ENCODE measurements at regions not wholly inside any gene's neighbourhood (a gene's known extent, or its start where the extent isn't known, plus 50 kb on each side); places are given as distances from the start of the nearest gene placed in this dataset.

DNA sequence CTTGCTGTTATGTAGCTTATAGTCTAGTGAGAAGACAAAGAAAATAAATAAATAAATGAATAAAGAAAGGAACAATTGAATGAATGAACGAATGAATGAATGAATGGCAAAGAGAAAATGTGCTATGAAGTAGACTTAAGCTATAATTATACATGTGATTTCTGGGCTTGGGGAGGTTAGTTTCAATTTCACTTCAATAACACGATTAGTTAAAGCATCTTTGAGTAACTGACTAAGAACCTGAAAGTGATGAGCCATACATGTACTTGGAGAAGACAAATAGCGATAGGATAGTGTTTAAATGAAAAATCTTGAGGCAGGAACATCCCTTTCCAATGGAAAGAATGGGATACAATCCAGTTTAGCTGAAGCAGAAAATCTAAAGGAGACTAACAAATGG is 593.1 kb upstream of the LRRTM4 start:
- TF ChIP-seq, protein P1, sequence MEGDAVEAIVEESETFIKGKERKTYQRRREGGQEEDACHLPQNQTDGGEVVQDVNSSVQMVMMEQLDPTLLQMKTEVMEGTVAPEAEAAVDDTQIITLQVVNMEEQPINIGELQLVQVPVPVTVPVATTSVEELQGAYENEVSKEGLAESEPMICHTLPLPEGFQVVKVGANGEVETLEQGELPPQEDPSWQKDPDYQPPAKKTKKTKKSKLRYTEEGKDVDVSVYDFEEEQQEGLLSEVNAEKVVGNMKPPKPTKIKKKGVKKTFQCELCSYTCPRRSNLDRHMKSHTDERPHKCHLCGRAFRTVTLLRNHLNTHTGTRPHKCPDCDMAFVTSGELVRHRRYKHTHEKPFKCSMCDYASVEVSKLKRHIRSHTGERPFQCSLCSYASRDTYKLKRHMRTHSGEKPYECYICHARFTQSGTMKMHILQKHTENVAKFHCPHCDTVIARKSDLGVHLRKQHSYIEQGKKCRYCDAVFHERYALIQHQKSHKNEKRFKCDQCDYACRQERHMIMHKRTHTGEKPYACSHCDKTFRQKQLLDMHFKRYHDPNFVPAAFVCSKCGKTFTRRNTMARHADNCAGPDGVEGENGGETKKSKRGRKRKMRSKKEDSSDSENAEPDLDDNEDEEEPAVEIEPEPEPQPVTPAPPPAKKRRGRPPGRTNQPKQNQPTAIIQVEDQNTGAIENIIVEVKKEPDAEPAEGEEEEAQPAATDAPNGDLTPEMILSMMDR (conservative IDR thresholded peaks at IDR 0.05) = no peak
- Mint-ChIP-seq H3K27ac (no peak overlapping the region), H3K36me3 (ENCODE audit: low read depth) (no peaks in the 10 kb centered on the region), H3K4me1 (no peaks in the 10 kb centered on the region), H3K27me3 (ENCODE audit: insufficient read depth) (no peaks in the 10 kb centered on the region), H3K4me3 (no peak overlapping the region), H3K9me3 (no peaks in the 10 kb centered on the region)
- Histone ChIP-seq H3K9ac (ENCODE audit: extremely low read depth, low read length, poor library complexity, severe bottlenecking) (no peak overlapping the region), H3K36me3 (ENCODE audit: control insufficient read depth, insufficient read depth, low read length) (no peaks in the 10 kb centered on the region), H3K4me1 (ENCODE audit: control insufficient read depth, insufficient read depth, low read length) (no peaks in the 10 kb centered on the region), H3K27me3 (ENCODE audit: control insufficient read depth, insufficient read depth, low read length, poor library complexity, severe bottlenecking) (no peaks in the 10 kb centered on the region), H3K27ac (ENCODE audit: low read depth, low read length) (no peak overlapping the region), H3K9me3 (ENCODE audit: control insufficient read depth, low read length) (no peaks in the 10 kb centered on the region), H3K4me3 (ENCODE audit: low read length) (no peak overlapping the region)
- WGBS, 2 experiments (ENCODE audit: insufficient coverage in 1 of 2, insufficient read length in 1 of 2) = 86 to 93% methylated on average over 2 to 3 of the region's 3 CpGs
- no peak for DNase-seq

DNA sequence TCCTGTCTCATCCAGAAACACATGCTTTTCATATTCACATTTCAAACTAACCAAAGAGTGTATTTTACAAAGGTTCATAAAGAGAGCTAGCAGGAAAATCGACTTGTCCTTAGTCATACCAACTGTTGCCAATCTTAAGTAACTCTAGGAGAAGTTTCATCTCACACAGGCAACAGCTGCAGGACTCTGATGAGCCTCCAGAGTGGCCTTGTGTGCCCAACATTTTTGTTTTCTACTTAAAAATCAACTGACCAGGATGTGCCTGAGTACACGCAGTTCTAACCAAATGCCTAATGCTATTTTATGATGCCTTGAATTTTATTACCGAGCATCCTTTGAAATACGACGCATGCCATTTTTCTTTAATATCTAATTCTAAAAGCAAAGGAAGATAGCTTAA is 595.9 kb upstream of the LRRTM4 start:
- H3K27ac Mint-ChIP-seq = no peak overlapping the region
- no peak overlapping the region for H3K4me3 Mint-ChIP-seq
- TF ChIP-seq, protein P1 (conservative IDR thresholded peaks at IDR 0.05) = no peak
- H3K36me3 Mint-ChIP-seq (ENCODE audit: low read depth) = no peaks in the 10 kb centered on the region
- Histone ChIP-seq H3K27ac (ENCODE audit: low read depth, low read length) (no peak overlapping the region), H3K4me1 (ENCODE audit: control insufficient read depth, insufficient read depth, low read length) (no peaks in the 10 kb centered on the region), H3K9me3 (ENCODE audit: control insufficient read depth, low read length) (no peaks in the 10 kb centered on the region), H3K36me3 (ENCODE audit: control insufficient read depth, insufficient read depth, low read length) (no peaks in the 10 kb centered on the region), H3K4me3 (ENCODE audit: low read length) (no peak overlapping the region), H3K27me3 (ENCODE audit: control insufficient read depth, insufficient read depth, low read length, poor library complexity, severe bottlenecking) (no peaks in the 10 kb centered on the region), H3K9ac (ENCODE audit: extremely low read depth, low read length, poor library complexity, severe bottlenecking) (no peak overlapping the region)
- no peaks in the 10 kb centered on the region for H3K27me3 Mint-ChIP-seq (ENCODE audit: insufficient read depth)
- no peaks in the 10 kb centered on the region for H3K9me3 Mint-ChIP-seq
- H3K4me1 Mint-ChIP-seq = no peaks in the 10 kb centered on the region
- WGBS, 2 experiments (ENCODE audit: insufficient coverage in 1 of 2, insufficient read length in 1 of 2) = 91 to 100% methylated on average over 1 to 5 of the region's 5 CpGs
- DNase-seq = no peak

DNA sequence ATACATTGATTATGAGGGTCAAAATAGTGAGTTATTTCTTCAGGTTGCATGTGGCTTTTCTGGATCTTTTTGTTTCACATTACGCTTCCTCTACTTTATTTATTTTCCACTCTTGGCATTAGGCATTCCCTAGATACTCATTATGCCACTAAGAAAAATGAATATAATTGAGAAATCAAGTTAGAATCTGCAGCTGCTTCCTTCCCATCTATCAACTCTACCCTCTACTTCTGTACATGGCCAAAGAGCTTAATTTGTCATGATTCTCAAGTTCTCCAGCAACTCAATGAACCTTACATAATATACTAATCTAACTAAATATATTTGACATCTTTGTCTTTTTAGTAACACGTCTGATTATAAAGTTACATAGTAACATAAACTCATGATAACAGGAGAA is 598.1 kb upstream of the LRRTM4 start:
- no peak overlapping the region for H3K27ac ChIP-seq (ENCODE audit: low read depth, low read length)
- Mint-ChIP-seq H3K4me3 (no peak overlapping the region), H3K4me1 (no peaks in the 10 kb centered on the region), H3K27ac (no peak overlapping the region), H3K9me3 (no peaks in the 10 kb centered on the region), H3K27me3 (ENCODE audit: insufficient read depth) (no peaks in the 10 kb centered on the region), H3K36me3 (ENCODE audit: low read depth) (no peaks in the 10 kb centered on the region)
- H3K9ac ChIP-seq (ENCODE audit: extremely low read depth, low read length, poor library complexity, severe bottlenecking) = no peak overlapping the region
- H3K4me1 ChIP-seq (ENCODE audit: control insufficient read depth, insufficient read depth, low read length) = no peaks in the 10 kb centered on the region
- no peaks in the 10 kb centered on the region for H3K27me3 ChIP-seq (ENCODE audit: control insufficient read depth, insufficient read depth, low read length, poor library complexity, severe bottlenecking)
- H3K9me3 ChIP-seq (ENCODE audit: control insufficient read depth, low read length) = no peaks in the 10 kb centered on the region
- H3K4me3 ChIP-seq (ENCODE audit: low read length) = no peak overlapping the region
- 80 to 100% methylated on average over 1 of the region's 2 CpGs for WGBS, 2 experiments (ENCODE audit: insufficient coverage in 1 of 2, insufficient read length in 1 of 2)
- no peaks in the 10 kb centered on the region for H3K36me3 ChIP-seq (ENCODE audit: control insufficient read depth, insufficient read depth, low read length)
- no peak for DNase-seq
- TF ChIP-seq, protein P1 (conservative IDR thresholded peaks at IDR 0.05) = no peak
